Middle frontal gyrus (tissue), 1 donor: ENCODE measurements at regions not wholly inside any gene's neighbourhood (a gene's known extent, or its start where the extent isn't known, plus 50 kb on each side); places are given as distances from the start of the nearest gene placed in this dataset.

Source experiments
- DNase-seq: peaks from one replicate; pipeline ENCODE4 v3.0.0-alpha.2; 2015; ENCODE audit warnings: low spot score; ENCODE audit errors: extremely low spot score

GRCh38 chr4:24476282-24476681 is 108.1 kb downstream of the DHX15 start:
- no peak for DNase-seq

DNA sequence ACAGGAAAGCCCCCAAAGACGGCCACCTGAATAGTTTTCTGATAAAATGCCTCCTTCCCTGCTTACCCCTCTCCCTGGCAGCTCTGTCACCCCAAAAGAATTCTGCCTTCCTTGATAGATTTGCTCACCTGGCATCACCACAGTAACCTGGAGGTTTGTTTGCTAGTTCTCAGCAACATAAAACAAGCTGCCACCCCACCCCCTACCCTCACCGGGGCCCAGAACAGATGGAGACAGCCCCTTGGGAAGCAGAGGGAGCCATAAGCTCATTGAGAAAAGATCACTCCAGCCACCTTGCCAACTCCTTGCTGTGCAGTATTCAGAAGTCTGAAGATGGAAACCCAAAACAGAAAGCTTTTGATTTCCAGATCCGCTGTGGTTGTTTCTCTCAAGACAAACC is 108.6 kb downstream of the DHX15 start:
- DNase-seq: no peak

- no peak for DNase-seq
Measured at GRCh38 chr4:24473309-24473721, 111.0 kb downstream of the DHX15 start.

DNA sequence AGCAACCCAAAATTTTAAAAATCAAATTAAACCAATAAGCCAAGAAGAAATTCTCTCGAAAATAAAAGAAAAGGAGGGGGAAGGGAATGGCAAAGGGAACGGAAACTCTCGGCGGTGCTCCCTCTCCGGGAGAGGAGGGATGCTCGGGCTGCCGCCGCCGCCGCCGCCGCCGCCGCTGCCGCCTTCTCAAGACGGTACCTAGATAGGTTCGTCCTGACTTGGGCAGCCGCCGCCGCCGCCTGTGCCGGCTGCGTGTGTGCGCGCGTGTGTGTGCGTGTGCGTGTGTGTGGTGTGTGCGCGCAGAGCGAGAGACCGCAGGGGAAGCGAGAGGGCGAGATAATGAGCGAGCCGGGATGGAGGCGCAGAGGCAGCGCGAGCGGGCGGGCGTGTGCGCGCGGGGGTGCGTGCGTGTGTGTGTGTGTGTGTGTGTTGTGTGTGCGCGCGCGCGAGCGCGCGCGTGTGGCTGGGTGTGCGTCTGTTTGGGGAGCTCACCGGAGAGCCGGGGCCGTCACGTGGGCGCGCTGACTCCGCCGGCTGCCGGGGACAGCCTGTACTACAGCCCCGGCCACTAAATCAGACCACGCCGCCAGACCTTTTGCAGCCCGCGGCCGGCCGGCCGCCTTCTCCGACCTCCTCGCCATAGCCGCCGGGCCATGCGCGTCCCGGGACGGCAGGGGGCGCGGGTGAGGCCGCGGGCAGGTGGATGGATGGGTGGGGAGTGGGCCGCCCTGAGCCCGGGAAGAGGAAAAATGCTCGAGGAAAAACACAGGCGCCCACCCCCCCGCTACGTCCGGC is 111.6 kb downstream of the DHX15 start:
- DNase-seq: peak; percentile 64

GRCh38 chr4:24472161-24472510 is 112.2 kb downstream of the DHX15 start:
- DNase-seq: no peak

GRCh38 chr4:24471486-24472160 is 112.7 kb downstream of the DHX15 start:
- DNase-seq: no peak

DNA sequence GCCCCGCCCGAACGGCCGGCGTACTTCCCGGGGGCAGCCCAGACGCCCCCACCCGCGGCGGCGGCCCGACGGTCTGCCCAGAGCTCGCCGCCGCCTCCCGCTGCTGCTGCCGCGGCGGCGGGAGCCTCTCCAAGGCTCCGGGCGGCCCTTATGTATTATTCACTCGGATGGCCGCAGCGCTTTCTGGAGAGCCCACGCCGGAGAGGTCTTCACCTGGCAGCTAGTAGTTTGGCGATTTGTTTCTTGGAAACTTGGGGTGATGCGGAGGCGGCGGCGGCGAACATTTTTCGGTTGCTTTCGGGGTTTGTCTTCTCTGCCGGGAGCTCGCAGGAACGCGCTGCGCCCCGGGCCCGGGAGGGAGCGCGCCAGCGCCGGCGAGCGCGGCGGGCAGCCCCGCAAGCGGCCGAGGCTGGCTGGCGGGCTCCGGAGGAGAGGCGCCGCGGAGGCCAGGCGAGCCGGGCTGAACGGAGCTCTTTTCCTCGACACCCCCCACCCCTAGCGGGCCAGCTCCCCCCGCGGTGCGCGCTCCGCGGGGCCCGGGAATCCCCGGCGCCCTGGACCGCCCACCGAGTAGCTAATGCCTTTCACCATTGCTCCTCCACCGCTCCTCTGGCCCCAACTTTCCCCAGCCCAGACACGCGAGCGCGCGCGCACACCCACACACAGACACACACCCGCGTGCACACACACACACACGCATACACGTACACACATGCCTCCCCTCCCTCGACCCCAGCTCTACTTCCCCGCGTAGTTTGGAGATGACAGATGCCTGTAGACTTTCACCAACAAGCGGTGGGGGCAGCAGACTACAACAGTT is 113.5 kb downstream of the DHX15 start:
- no peak for DNase-seq

GRCh38 chr4:24468071-24468470 is 116.3 kb downstream of the DHX15 start:
- DNase-seq: no peak

- DNase-seq: no peak
Measured at GRCh38 chr4:24464566-24464965, 119.8 kb downstream of the DHX15 start.

GRCh38 chr4:24456431-24456830 is 127.9 kb downstream of the DHX15 start:
- DNase-seq: no peak

GRCh38 chr4:24453951-24454350 is 130.4 kb downstream of the DHX15 start:
- DNase-seq: no peak

GRCh38 chr4:24451870-24452269 is 132.5 kb downstream of the DHX15 start:
- no peak for DNase-seq

GRCh38 chr4:24443200-24443599 is 141.2 kb downstream of the DHX15 start:
- no peak for DNase-seq

GRCh38 chr4:24440765-24441164 is 143.6 kb downstream of the DHX15 start:
- DNase-seq: no peak

- no peak for DNase-seq
Measured at GRCh38 chr4:24434241-24434640, 150.1 kb downstream of the DHX15 start.

GRCh38 chr4:24433515-24434214 is 150.7 kb downstream of the DHX15 start:
- DNase-seq: no peak

GRCh38 chr4:24428850-24429249 is 155.5 kb downstream of the DHX15 start:
- DNase-seq: no peak

- no peak for DNase-seq
Measured at GRCh38 chr4:24426557-24426956, 157.8 kb downstream of the DHX15 start.

- no peak for DNase-seq
Measured at GRCh38 chr4:24425863-24426262, 158.5 kb downstream of the DHX15 start.

GRCh38 chr4:24423670-24424069 is 160.7 kb downstream of the DHX15 start:
- no peak for DNase-seq

GRCh38 chr4:24422644-24423043 is 161.7 kb downstream of the DHX15 start:
- no peak for DNase-seq
